ENCODE measurements at regions not wholly inside any gene's neighbourhood (a gene's known extent, or its start where the extent isn't known, plus 50 kb on each side); places are given as distances from the start of the nearest gene placed in this dataset.

- TF ChIP-seq CTCF (IDR thresholded peaks at IDR 0.05) (no peak), POLR2A (IDR thresholded peaks at IDR 0.05) (no peak), EP300 (IDR thresholded peaks at IDR 0.05) (no peak)
Observed at GRCh38 chr19:46920362-46920761, 59.6 kb downstream of the ARHGAP35 start.
